GM18867 (cell line): ENCODE measurements at regions not wholly inside any gene's neighbourhood (a gene's known extent, or its start where the extent isn't known, plus 50 kb on each side); places are given as distances from the start of the nearest gene placed in this dataset.

Experiments used
- ATAC-seq: cut with Tn5 transposase; IDR thresholded peaks from one replicate; pipeline ENCODE4 v1.9.1; 2021; ENCODE audit warnings: mild to moderate bottlenecking, moderate library complexity; ENCODE audit not compliant: unreplicated experiment

DNA sequence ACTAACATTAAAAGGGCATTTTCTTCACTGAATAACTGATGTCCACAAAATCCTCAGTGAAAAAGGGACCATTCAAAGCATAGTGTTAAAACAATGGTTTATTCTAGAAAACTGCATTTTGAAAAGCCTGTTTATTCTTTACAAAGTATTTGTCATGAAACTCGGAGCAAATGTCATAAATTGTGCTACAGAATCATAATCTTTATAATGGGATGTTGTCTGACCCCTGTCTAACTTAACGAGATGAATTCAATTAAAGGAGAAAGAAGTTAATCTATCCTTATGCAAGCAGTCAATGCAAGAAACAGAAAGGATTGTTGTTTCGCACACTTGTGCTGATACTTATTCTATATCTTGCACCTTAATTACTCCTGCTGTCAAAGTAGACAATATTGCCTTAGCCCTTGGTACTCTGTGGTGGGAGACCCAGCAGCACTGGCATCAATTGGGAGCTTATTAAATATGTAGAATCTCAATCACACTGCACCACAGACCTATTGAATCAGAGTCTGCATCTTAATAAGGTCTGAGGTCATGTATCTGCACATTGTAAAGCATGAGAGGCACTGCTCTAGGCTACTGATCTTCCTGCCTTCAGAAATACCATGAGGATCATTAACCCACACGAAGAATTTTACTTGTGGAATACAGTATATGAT is 708.3 kb downstream of the HDGFL1 start:
- ATAC-seq, result no peak

DNA sequence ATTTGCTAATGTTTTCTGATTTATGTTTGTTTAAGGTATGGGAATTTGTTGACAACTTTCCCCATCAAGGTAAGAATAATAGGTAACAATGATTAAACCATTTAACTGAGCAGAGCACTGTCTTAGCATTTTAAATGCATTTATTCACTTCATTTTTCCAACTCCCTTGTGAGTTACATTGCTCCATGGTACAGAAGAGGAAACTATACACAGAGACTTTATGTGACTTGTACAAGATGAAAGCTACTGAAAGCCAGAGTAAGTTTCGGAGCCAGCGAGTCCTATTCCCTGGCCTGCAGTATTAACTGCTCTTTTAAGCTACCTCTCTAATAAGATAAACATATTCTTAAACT is 708.8 kb downstream of the HDGFL1 start:
- no peak for ATAC-seq

DNA sequence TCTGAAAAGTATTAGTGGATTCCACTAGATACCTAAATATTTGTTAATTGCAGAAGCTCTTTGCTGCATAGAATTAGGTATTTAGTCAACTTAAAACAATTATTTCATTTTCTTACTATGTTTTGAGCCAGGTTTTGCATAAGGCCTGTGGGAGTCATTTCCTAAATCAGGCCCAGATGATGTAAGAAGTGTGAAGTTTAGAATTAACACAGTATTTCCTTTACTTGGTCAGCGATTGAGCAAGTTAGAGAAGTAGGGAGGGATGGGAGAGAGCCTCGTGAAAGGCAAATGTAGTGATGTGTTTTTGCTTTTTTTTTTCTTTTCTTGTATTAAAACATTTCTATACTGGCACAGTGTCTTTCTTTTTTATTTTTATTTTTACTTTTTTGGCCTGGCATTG is 711.1 kb downstream of the HDGFL1 start:
- no peak for ATAC-seq

DNA sequence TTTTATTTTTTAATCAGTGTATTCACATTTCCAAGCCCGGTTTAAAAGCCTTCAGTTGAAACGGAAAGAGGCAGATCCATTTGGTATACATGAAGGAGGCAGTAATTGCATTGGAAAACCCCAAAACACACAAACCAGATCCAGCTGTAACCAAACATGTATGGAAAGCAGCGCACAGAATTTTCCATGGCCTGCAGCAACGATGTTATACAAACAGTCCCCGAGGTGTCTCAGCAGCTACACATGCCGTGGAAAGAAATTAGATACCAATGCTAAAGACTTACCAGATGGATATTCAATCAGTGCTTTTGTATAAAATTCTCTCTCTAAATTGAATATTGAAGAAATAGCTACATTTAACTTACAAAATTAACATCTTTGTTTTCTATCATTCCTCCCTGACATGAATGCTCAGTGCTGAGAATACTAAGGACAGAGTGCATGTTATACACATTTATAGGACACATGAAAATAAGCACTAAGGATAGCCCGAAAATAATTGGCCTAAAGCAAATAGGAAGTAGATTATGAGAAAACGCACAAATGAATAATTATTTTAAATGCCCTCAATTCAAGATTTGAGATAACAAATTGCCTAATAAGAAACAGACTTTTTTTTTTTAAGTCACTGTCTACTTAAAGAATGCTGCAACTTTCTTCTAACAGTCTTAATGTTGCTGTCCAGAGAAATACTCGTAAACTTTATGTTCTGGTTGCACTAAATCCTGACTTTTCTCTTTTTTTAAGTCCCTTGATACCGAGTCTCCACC is 713.1 kb downstream of the HDGFL1 start:
- ATAC-seq, result no peak

DNA sequence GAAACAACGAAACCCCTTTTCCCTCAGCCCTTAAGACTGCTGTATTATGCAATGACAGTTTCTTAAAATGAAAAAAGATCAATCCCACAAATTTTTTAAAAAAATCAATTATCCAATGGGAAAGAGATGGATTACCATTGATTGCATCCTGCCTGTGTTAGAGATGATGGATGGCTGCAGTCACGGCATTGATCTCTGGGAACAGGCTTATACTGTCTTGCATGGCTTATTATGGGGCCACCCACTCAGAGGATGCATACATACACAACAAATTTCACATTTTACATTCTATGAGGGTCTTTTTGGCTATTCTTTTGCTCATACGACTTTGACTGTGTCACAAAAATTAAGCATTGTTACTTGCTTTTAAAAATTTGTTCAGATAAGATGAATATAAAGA is 724.3 kb downstream of the HDGFL1 start:
- ATAC-seq, result no peak

DNA sequence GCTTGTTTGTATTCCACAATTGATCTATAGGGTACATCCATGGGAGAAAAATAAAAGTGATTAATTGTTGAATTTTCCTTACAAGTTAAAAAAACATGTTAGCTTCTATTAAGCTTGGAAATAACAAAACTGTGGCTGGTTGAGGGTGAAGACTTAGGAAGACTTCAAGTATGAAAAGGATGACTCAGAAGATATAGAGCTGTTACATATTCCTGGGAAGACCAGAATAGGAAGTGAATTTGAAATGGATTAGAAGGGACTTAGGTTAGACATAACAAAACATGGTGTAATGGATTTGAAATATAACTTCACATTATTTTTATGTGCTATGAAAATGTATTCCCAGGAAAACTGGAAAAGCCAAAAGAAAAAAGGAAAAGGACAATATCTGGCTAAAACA is 732.2 kb downstream of the HDGFL1 start:
- ATAC-seq, result no peak

DNA sequence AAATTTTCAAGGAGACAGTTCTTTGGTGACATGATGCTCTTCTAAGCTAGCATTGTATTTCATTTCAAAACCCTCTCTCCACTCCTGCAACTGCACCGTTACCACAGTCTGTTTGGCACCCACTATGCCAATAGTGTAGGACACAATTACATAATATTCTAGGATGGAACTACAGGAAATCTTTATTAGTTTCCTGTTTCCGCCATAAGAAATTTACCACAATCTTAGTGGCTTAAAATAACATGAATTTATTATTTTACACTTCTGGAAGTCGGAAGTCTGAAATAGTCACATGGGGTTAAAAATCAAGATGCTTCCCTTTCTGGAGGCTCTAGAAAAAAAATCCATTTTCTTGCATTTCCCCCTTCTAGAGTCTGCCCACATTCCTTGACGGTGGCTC is 733.1 kb downstream of the HDGFL1 start:
- ATAC-seq, result no peak

DNA sequence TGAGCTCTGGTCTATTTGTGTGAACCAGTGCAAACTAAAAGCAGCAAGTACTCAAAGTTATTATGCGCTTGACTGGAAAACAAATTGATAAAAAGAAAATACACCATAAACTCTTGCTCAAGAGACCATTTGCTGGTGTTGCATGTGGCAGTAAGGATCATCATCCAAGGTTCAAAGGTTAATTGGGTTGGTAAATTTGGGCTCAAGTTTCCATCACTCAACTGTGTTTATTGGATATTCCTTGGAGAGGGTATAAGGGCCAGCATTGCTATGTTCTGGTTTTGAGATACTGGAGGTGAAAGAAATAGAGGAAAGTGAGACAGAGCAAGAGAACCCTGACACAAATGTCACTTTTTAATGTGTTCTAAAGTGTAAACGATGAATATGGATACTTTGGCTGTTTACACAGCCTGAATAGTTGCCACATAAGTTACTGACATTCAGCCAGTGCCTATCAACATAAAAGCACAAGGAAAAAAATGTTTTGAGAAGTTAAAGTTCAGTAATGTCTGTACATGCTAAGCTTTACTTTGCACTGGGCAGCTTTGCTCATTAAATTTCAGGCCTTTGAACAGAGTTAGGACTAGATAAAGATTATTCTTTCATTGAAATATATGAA is 736.1 kb downstream of the HDGFL1 start:
- ATAC-seq, result no peak

DNA sequence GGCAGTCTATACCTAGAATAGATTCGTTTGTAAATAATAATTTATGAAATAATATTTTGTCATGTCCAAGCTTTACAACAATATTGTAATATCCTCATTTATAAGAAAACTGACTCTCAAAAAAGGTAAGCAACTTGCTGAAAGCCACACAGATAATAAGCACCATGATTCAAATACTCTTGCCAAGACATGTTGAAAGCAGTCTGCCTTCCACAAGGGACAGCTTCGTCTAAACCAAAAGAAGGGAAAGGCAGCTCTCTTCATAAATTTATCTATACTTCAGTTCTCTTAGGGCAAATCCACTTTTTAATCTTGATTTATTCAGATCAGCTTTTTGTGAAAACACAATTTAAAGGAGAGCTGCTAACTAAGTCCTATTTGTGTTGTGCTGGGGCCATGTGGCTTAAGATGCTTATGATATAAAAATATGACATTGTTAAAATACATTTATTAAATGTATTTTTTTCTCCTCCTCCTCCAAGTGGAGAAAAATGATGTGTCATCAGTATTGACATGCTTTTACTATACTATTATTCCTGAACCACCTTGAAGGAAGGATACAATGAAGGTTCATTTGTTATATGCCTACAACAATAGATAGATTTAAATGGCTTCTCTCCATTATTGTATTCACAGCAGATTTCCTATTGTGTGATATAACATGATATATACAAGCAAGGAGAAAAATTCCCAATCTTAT is 737.0 kb downstream of the HDGFL1 start:
- ATAC-seq, result no peak

DNA sequence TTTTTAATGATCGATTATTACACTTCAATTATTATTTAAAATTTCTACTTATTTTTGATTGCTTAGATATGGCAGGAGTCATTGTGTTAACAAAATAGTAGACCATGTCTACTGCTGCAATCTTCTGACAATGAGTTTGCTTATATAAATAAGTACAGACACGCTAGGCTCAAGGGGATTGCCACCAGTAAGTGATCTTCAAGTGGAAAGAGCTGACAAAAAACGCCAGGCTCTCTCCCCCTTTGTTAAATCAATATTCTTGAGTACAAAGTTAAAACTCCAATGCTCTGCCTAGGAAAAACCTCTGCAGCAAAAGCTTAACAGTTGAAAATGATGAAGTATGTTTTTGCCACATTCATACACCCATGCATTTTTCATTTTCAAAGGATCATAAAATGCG is 738.1 kb downstream of the HDGFL1 start:
- no peak for ATAC-seq

DNA sequence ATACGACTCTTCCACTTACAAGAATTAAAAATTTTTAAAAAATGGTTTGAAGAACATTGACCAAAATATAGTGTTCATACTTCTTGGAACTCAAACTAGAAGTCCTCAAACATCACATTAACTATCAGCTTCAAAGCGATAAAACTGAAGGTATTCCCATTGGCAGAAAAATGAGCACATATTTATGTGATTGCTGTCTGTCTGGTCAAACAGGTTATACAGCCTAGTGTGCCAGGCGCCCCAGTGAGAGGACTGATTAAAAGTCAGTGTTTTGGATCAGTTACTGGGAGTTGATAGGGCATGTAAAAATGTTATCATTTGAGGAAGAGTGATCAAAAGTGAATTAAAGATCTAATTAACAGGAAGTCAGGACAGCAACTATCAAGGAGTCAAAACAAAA is 738.8 kb downstream of the HDGFL1 start:
- no peak for ATAC-seq

DNA sequence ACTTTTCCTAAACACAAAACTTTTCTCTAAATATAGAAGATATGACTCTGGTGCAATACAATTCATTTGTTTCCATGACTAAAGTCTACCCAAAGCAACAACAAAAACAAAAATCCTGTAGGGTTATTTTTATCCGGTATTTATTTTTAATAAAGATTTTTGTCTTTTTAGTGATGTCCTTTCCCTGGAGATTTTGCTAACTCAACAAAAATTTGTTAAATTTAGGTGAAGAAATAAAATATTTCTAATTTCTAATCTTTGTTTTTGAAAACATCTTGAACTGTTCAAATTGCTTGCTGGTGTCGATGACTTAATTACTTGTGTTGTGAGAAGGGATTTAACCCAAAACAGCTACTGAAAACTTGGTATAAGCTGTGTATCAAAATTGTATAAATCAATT is 741.8 kb downstream of the HDGFL1 start:
- no peak for ATAC-seq

DNA sequence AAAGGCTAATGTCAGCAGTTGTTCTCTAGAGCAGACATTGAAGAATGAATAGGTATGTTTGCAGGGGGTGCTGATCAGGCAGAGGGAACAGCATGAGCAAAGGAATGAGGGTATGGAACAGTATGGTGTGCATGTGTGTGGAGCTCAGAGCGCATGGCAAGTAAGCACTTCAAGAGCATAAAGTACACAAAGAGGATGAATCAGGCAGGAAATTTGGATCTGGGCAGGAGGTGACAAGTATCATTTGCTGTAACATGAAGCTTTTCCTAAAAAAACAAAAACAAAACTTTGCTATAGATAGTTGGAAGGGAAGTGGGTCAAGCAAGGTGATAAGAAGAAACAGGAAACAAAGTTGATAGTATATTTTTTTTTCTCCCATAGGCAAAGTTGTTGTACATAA is 746.8 kb downstream of the HDGFL1 start:
- no peak for ATAC-seq

DNA sequence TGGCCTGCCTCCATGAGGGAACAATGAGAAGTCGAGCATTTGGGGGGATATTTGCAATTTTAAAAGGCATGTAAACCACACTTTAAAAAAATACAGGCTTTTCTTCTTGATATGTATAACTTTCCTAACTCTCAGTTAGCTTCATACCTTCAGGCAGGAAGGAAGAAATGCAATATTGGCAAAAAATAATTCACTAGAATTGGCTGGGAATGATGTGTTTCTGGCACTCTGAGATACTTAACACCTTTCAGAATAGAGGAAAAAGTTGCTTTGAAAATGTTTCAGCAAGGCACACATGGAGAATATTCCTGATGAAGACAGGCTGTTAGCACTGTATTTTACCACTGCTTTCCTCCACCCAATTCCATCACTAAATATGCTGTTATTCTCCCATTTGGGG is 747.6 kb downstream of the HDGFL1 start:
- no peak for ATAC-seq

DNA sequence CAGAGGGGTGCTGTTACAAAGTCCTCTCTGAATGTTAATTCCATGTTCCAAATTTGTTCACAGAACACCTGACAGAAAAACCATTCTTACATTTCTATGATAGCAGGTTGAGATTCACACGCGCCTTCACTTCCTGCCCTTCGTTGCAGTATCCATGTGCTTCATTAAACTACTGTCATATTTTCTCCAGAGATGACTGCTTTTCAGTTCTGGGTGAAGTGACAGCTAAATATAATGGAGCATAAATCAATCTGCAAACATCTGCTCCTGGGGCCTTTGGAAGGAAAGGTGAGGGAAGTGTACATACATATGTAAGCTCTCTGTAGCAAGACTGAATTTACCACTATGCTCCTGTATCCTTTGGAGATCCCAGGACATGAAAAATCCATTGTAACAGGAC is 750.2 kb downstream of the HDGFL1 start:
- no peak for ATAC-seq

DNA sequence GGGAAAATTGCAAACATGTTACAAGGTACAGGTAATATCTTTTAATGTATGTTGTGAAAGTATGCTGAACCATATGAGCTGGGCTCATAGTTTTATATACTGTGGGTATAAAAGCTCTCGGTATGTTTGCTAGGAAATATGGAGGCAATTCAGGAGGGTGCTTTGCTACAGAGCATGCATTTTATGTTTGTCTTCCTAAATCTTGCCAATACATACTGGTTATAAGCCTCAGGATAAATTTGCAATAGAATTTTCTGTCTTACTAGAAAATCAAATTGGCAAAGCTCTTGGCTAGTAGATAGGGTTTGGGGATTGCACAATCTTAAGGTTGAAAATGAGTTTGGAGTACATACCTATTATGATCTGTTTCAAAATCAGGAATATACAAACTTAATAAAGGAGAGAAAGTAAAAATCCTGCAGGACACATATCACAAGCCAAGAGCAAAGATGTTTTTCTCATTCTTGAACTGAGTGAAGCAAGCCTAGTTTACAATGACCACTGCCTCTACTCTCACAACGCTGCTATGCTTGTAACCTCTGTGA is 751.2 kb downstream of the HDGFL1 start:
- ATAC-seq, result no peak

DNA sequence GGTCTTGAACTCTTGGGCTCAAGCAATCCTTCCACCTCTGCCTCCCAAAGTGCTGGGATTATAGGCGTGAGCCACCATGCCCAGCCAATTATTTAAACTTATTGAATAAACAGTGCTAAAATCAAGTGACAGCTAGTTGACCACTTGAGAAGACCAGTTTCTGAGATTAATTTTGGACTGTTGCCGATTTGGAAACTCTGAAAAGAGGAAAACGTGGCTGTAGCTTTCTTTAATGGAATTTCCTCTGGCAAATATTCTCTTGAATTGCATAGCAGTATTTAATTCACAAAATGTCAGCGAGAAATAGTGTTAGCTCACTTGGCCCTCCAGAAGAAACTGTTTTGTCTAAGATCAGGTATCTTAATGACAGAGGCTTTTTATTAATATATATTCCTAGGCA is 754.5 kb downstream of the HDGFL1 start:
- ATAC-seq, result no peak

DNA sequence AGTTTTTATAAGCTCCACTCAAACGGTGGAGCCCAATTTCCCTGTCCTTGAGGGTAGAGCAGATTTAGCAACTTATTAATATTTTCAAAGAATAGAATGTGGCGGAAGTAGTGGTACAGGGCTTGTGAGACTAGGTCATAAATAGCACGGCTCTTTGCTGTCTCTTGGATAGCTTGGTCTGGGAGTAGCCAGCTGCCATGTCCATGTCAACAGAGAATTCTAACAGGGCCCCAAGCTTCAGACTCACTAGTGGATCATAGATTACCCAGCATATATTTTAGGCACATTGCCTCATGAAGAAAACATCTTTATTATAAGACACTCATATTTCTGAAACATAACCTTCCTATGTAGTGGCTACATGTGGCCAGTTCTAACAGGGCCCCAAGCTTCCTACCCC is 755.7 kb downstream of the HDGFL1 start:
- no peak for ATAC-seq

DNA sequence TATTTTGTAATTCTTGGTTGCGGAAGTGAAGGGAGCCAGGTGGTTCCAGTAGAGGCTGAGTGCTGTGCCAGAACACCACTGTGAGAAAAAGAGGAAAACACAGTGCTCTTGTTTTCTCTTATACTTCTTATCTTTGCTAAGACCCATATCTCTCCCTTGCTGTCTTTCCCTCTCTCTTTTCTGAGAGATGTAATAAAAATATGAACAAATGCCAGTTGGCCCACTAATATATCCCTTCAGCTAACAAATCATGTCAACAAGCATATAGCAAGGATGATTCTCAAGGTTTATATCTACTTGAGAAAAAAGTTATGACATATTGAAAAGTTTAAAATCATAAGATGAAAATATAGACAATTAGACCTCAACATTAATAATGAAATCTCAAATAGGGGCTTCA is 758.3 kb downstream of the HDGFL1 start:
- ATAC-seq, result no peak

DNA sequence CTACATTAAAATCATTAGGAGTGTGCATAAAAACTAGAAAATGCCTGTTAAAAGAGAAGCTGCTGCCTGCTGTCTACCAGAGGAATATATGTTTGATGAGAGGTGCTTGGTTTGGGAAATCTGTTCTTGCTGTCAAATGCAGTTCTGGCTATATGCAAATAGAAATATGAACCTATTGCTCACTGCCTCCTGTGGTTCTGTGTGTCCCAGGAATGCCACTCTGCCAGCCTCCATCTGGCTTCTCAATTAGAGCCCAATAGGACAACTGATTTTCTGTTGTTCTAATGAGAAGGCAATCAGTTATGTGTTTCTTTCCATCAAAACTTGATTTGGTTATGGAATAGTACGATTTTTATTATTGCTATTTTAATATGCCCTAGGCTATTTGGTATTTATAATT is 759.7 kb downstream of the HDGFL1 start:
- no peak for ATAC-seq

DNA sequence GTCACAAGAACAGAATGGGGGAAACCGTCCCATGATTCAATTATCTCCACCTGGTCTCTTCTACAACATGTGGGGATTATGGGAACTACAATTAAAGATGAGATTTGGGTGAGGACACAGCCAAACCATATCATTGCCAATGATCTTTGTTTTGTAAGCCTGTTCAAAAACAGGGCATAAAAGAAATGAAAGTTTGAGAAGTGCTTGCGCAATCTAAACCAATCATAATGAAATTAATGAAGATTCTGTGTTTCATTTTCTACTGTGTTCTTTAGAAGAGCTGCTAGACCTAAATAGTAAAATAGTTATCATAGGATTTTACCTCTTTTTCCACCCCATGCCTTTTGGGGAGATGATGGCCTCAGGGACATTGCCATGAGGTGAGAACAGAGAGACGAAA is 761.3 kb downstream of the HDGFL1 start:
- no peak for ATAC-seq

DNA sequence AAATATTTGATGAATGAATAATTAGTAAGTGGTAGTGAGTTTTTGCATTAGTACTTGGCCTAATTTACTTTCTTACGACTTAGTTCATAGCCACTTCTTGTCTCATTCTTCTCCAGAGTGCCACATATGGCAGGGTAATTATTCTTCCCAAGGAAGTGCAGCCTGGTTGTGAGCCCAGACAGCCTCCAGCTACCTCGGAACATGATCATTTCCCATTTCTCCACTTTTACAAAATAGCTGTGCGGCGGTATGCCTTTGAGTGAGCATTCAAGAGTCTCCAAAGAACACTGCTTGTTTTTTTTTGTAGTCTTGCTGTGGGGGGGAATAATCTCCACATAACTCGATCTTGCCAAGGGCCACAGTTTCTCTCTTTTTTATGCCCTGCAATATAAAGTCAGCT is 765.0 kb downstream of the HDGFL1 start:
- no peak for ATAC-seq
